ENCODE measurements at regions not wholly inside any gene's neighbourhood (a gene's known extent, or its start where the extent isn't known, plus 50 kb on each side); places are given as distances from the start of the nearest gene placed in this dataset.
A peak's percentile ranks its signal among the peaks of the same experiment; 100 is the strongest.

DNA sequence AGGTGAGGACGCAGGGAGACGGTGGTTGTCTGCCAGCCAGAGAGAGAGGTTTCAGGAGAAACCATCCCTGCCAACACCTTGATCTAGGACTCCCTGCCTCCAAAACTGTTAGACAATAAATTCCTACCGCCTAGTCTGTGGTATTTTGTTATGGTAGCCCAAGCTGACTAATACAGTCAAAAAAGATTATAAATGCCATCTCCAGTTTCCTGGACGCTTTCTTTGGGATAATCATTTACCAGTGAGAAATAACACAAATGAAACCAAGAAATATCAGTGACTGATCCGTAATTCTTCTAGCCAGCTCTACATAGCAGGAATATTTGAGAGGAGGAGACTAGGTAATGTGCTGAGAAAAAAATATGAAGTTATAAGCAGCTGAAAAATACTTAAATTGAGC lies 707.8 kb upstream of the LMCD1 start:
- H3K27ac ChIP-seq, result no peak overlapping the region
- no peaks in the 10 kb centered on the region for H3K4me1 ChIP-seq
- TF ChIP-seq, protein P1, sequence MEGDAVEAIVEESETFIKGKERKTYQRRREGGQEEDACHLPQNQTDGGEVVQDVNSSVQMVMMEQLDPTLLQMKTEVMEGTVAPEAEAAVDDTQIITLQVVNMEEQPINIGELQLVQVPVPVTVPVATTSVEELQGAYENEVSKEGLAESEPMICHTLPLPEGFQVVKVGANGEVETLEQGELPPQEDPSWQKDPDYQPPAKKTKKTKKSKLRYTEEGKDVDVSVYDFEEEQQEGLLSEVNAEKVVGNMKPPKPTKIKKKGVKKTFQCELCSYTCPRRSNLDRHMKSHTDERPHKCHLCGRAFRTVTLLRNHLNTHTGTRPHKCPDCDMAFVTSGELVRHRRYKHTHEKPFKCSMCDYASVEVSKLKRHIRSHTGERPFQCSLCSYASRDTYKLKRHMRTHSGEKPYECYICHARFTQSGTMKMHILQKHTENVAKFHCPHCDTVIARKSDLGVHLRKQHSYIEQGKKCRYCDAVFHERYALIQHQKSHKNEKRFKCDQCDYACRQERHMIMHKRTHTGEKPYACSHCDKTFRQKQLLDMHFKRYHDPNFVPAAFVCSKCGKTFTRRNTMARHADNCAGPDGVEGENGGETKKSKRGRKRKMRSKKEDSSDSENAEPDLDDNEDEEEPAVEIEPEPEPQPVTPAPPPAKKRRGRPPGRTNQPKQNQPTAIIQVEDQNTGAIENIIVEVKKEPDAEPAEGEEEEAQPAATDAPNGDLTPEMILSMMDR (IDR thresholded peaks at IDR 0.05), result no peak
- no peaks in the 10 kb centered on the region for H3K27me3 ChIP-seq
- H3K36me3 ChIP-seq, result no peaks in the 10 kb centered on the region
- H3K4me3 ChIP-seq, result no peak overlapping the region
- no peak for DNase-seq (ENCODE audit: low spot score)
- H3K9me3 ChIP-seq, result no peaks in the 10 kb centered on the region

DNA sequence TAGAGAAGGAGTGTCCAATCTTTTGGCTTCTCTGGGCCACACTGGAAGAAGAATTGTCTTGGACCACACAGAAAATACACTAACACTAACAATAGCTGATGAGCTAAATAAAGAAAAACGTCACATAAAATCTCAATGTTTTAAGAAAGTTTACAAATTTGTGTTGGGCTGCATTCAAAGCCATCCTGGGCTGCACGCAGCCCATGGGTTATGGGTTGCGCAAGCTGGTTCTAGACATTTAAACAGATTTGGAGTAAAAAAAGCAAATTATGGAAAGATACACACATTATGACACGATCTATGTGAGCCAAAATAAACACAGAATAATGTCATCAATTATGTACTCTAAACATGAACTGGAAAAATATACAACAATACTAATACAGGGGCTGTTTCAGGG lies 703.3 kb upstream of the LMCD1 start:
- Histone ChIP-seq H3K27me3 (no peaks in the 10 kb centered on the region), H3K4me1 (no peaks in the 10 kb centered on the region), H3K4me3 (no peak overlapping the region), H3K27ac (no peak overlapping the region), H3K9me3 (no peaks in the 10 kb centered on the region), H3K36me3 (no peaks in the 10 kb centered on the region)
- no peak for DNase-seq (ENCODE audit: low spot score)
- TF ChIP-seq, protein P1 (IDR thresholded peaks at IDR 0.05), result no peak

DNA sequence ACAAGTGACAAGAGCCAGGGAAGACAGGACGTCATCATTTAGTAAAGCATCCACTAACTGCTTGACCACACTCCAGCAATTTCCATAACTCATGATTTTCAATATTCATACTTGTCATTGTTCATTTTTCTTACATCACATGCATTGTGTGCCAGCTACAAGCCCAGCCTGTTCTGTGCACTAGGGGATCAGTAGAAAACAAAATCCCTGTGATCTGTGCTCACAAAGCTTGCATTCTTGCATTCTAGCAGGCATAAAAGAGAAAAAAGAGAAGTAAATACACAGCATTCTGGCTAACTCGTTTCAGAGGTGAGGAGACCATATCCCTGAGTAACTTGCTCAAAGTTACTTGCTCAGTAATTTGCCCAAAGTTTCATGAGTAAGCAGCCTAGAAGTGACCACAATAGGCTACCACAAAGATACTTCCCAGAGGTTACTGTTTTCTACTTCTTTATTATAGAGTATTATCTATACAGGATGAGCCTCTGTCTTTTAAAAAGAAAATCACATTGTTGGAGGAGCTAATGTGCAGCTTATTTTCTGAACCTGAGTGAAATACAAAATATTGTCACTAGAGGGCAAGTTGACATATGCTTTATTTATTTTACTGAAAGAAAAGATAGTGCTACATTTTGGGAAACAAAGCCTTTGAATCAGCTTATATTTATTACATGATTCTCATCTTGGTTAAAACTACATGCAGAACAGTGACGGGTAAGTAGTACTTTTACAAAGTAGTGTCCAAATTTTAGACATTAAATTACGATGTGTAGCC lies 701.4 kb upstream of the LMCD1 start:
- no peak overlapping the region for H3K27ac ChIP-seq

DNA sequence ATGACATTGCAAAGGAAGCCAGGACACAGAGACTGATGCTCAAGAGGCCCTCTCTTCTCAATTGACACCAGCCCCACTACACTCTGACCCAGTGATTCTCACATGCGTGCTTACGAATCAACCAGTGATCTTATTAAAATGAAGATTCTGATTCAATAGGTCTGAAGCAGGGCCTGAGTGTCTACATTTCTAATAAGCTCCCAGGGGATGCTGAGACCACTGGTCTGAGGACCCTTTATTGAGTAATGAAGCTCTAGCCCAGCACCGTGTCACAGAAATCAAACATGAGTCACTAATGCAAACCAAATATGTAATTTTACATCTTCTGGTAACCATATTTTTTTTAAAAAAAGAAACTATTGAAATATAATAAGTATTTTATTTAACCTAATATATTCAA lies 689.1 kb upstream of the LMCD1 start:
- no peak overlapping the region for H3K4me3 ChIP-seq
- DNase-seq (ENCODE audit: low spot score), result no peak
- TF ChIP-seq, protein P1 (IDR thresholded peaks at IDR 0.05), result no peak
- H3K4me1 ChIP-seq, result no peaks in the 10 kb centered on the region
- no peaks in the 10 kb centered on the region for H3K36me3 ChIP-seq
- H3K27ac ChIP-seq, result no peak overlapping the region
- H3K27me3 ChIP-seq, result no peaks in the 10 kb centered on the region
- no peaks in the 10 kb centered on the region for H3K9me3 ChIP-seq

More for the DNA sequence above, 701.4 kb upstream of the LMCD1 start:
- H3K27me3 ChIP-seq, result no peaks in the 10 kb centered on the region
- no peaks in the 10 kb centered on the region for H3K4me1 ChIP-seq
- no peaks in the 10 kb centered on the region for H3K36me3 ChIP-seq
- H3K9me3 ChIP-seq, result no peaks in the 10 kb centered on the region
- TF ChIP-seq, protein P1 (IDR thresholded peaks at IDR 0.05), result peak in 1 of 2 donors; percentile 54
- no peak for DNase-seq (ENCODE audit: low spot score)
- H3K4me3 ChIP-seq, result no peak overlapping the region

DNA sequence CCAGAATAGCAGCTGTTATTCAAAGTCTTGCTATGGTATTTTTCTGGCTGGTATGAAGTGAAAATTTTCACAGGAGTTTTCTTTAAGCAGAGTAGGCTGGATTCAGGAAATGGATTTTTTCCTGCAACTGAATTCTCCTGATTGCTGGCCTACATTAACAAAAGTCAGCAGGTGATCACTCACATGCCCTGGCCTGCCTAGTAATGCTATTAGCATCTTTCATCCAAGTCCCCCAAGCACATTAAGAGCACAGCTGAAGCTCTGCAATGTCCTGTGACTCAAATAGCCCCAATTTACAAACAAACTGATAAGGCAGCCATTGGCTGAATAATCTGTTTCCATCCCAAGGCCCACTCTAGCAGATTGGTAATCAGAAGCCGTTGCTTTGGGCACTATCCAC lies 688.3 kb upstream of the LMCD1 start:
- Histone ChIP-seq H3K27ac (no peak overlapping the region), H3K9me3 (no peaks in the 10 kb centered on the region), H3K36me3 (no peaks in the 10 kb centered on the region), H3K27me3 (no peaks in the 10 kb centered on the region), H3K4me3 (no peak overlapping the region), H3K4me1 (no peaks in the 10 kb centered on the region)
- no peak for DNase-seq (ENCODE audit: low spot score)
- TF ChIP-seq, protein P1 (IDR thresholded peaks at IDR 0.05), result no peak

DNA sequence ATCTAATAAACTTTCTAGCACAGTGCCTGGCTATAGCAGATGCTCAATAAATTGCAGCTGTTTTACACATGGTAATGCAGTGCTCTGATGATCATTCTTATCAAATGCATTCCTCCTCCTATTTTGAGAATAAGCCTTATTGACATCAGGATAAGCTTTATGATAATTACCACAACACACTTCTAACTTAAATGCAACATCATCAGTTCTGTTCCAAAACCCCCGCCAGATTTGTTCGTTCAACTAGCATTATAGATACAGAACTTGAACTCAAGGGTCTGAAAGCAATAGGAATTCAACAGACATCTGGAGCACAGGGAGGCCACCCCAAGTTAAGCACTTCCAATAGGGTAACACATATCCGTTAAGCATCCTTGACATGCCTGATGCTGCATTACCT lies 684.4 kb upstream of the LMCD1 start:
- H3K9me3 ChIP-seq, result peaks cover 0 to 10% of the 10 kb centered on the region in 2 donors
- TF ChIP-seq, protein P1 (IDR thresholded peaks at IDR 0.05), result no peak
- H3K36me3 ChIP-seq, result no peaks in the 10 kb centered on the region
- H3K27ac ChIP-seq, result no peak overlapping the region
- H3K4me1 ChIP-seq, result no peaks in the 10 kb centered on the region
- no peak for DNase-seq (ENCODE audit: low spot score)
- no peaks in the 10 kb centered on the region for H3K27me3 ChIP-seq
- no peak overlapping the region for H3K4me3 ChIP-seq
